CD4-positive, alpha-beta T cell treated with Interleukin-21 for 1 hour (primary cell): ENCODE measurements at regions not wholly inside any gene's neighbourhood (a gene's known extent, or its start where the extent isn't known, plus 50 kb on each side); places are given as distances from the start of the nearest gene placed in this dataset.

Experiments
- DNase-seq: peaks from one replicate; pipeline ENCODE4 v3.0.0-alpha.2; 2020

- DNase-seq: no peak
Observed at GRCh38 chr3:141669434-141669833, 68.7 kb upstream of the RNF7 start.

GRCh38 chr3:141677701-141678100, 60.4 kb upstream of the RNF7 start:
- DNase-seq: no peak

- DNase-seq: peak; percentile 13
Observed at GRCh38 chr3:141680620-141681389, 57.3 kb upstream of the RNF7 start.

GRCh38 chr3:141681390-141681780, 56.7 kb upstream of the RNF7 start:
- DNase-seq: no peak

GRCh38 chr3:141682007-141682406, 56.1 kb upstream of the RNF7 start:
- no peak for DNase-seq

GRCh38 chr3:141682921-141683320, 55.2 kb upstream of the RNF7 start:
- DNase-seq: no peak

- DNase-seq: no peak
Observed at GRCh38 chr3:141684758-141685157, 53.3 kb upstream of the RNF7 start.

- DNase-seq: peak; percentile 23
Observed at GRCh38 chr3:141686466-141687291, 51.4 kb upstream of the RNF7 start.
